ENCODE measurements at regions not wholly inside any gene's neighbourhood (a gene's known extent, or its start where the extent isn't known, plus 50 kb on each side); places are given as distances from the start of the nearest gene placed in this dataset.
"Not testable (repeated sequence)": the region's sequence is repeated elsewhere in the genome, so short reads cannot be mapped to it uniquely, and the experiment has no call there.

- DNase-seq (ENCODE audit: low read depth) = no peak
Observed at GRCh38 chr5:96101358-96102089, 139.9 kb upstream of the ELL2 start.

- not testable (repeated sequence) for DNase-seq (ENCODE audit: low read depth)
Observed at GRCh38 chr5:96097488-96097887, 135.8 kb upstream of the ELL2 start.

- no peak for DNase-seq (ENCODE audit: low read depth)
Observed at GRCh38 chr5:96096724-96097123, 135.1 kb upstream of the ELL2 start.

GRCh38 chr5:96094904-96095303, 133.3 kb upstream of the ELL2 start:
- no peak for DNase-seq (ENCODE audit: low read depth)

GRCh38 chr5:96093890-96094381, 132.3 kb upstream of the ELL2 start:
- no peak for DNase-seq (ENCODE audit: low read depth)

GRCh38 chr5:96093340-96093739, 131.7 kb upstream of the ELL2 start:
- no peak for DNase-seq (ENCODE audit: low read depth)

GRCh38 chr5:96091874-96092273, 130.2 kb upstream of the ELL2 start:
- DNase-seq (ENCODE audit: low read depth) = no peak

- no peak for DNase-seq (ENCODE audit: low read depth)
Observed at GRCh38 chr5:96090215-96090614, 128.6 kb upstream of the ELL2 start.

- DNase-seq (ENCODE audit: low read depth) = no peak
Observed at GRCh38 chr5:96088706-96089498, 127.3 kb upstream of the ELL2 start.

- no peak for DNase-seq (ENCODE audit: low read depth)
Observed at GRCh38 chr5:96087939-96088338, 126.3 kb upstream of the ELL2 start.

- peak; percentile 59 for DNase-seq (ENCODE audit: low read depth)
Observed at GRCh38 chr5:96084874-96085506, 123.3 kb upstream of the ELL2 start.

GRCh38 chr5:96083361-96083881, 121.8 kb upstream of the ELL2 start:
- no peak for DNase-seq (ENCODE audit: low read depth)

GRCh38 chr5:96081276-96081858, 119.7 kb upstream of the ELL2 start:
- DNase-seq (ENCODE audit: low read depth) = peak; percentile 40

GRCh38 chr5:96080557-96080956, 118.9 kb upstream of the ELL2 start:
- peak; percentile 85 for DNase-seq (ENCODE audit: low read depth)

- DNase-seq (ENCODE audit: low read depth) = no peak
Observed at GRCh38 chr5:96079962-96080361, 118.3 kb upstream of the ELL2 start.

GRCh38 chr5:96079075-96079474, 117.4 kb upstream of the ELL2 start:
- peak; percentile 92 for DNase-seq (ENCODE audit: low read depth)

- DNase-seq (ENCODE audit: low read depth) = no peak
Observed at GRCh38 chr5:96076451-96076850, 114.8 kb upstream of the ELL2 start.

GRCh38 chr5:96075579-96076289, 114.1 kb upstream of the ELL2 start:
- no peak for DNase-seq (ENCODE audit: low read depth)

- DNase-seq (ENCODE audit: low read depth) = no peak
Observed at GRCh38 chr5:96074870-96075269, 113.2 kb upstream of the ELL2 start.

- no peak for DNase-seq (ENCODE audit: low read depth)
Observed at GRCh38 chr5:96074460-96074859, 112.8 kb upstream of the ELL2 start.

GRCh38 chr5:96072791-96073165, 111.1 kb upstream of the ELL2 start:
- no peak for DNase-seq (ENCODE audit: low read depth)
